Activated naive CD8-positive, alpha-beta T cell (primary cell): ENCODE measurements at regions not wholly inside any gene's neighbourhood (a gene's known extent, or its start where the extent isn't known, plus 50 kb on each side); places are given as distances from the start of the nearest gene placed in this dataset.

ENCODE experiments used
- H3K27ac Mint-ChIP-seq: one replicate; pipeline ENCODE4 v1.8.0; 2021; ENCODE audit warnings: mixed read lengths
- H3K27me3 Mint-ChIP-seq: one replicate; pipeline ENCODE4 v1.8.0; 2021; ENCODE audit warnings: mixed read lengths
- H3K36me3 Mint-ChIP-seq: one replicate; pipeline ENCODE4 v1.8.0; 2021; ENCODE audit warnings: mixed read lengths
- H3K4me1 Mint-ChIP-seq: one replicate; pipeline ENCODE4 v1.8.0; 2021; ENCODE audit warnings: low read depth, mixed read lengths
- H3K4me3 Mint-ChIP-seq: one replicate; pipeline ENCODE4 v1.8.0; 2021; ENCODE audit warnings: mild to moderate bottlenecking, mixed read lengths
- H3K9me3 Mint-ChIP-seq: one replicate; pipeline ENCODE4 v1.8.0; 2021; ENCODE audit warnings: low read depth, mixed read lengths

DNA sequence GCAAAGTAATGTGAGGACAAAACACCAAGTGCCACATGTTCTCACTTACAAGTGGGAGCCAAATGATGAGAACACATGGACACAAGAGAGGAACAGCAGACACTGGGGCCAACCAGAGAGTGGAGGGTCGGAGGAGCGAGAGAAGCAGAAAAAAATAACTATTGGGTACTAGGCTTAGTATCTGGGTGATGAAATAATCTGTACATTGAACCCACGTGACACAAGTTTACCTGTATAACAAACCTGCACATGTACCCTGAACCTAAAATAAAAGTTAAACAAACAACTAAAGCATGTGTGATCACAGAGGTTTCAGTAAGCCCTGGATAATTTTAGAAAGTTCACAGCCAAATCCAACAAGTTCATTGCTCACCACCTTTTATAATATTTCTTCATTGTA is 160.1 kb downstream of the TENT4A start:
- Mint-ChIP-seq H3K4me3 (no peak overlapping the region), H3K27me3 (peaks cover 1% of the 10 kb centered on the region), H3K9me3 (no peaks in the 10 kb centered on the region), H3K36me3 (no peaks in the 10 kb centered on the region), H3K4me1 (no peaks in the 10 kb centered on the region), H3K27ac (no peak overlapping the region)

DNA sequence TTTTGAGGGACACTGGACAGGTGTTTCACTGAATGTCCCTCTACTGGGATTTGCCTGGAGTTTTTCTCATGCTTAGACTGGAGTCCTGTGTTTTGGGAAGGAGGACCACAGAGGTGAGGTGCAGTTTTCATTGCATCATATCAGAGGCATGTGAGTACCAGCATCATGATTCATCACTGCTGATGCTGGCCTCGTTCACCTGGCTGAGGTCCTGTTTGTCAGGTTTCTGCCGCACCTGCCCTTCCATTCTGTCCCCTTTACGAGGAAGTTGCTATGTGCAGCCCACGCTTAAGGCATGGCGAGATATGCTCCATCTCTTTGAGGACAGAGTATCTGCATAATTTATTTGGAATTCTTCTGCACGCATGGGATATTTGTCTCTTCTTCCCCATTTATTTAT is 162.1 kb downstream of the TENT4A start:
- no peaks in the 10 kb centered on the region for H3K9me3 Mint-ChIP-seq
- H3K36me3 Mint-ChIP-seq: no peaks in the 10 kb centered on the region
- peaks cover 1% of the 10 kb centered on the region for H3K27me3 Mint-ChIP-seq
- no peaks in the 10 kb centered on the region for H3K4me1 Mint-ChIP-seq
- H3K4me3 Mint-ChIP-seq: no peak overlapping the region
- no peak overlapping the region for H3K27ac Mint-ChIP-seq

- Mint-ChIP-seq H3K4me1 (no peaks in the 10 kb centered on the region), H3K4me3 (no peak overlapping the region), H3K9me3 (no peaks in the 10 kb centered on the region), H3K36me3 (no peaks in the 10 kb centered on the region), H3K27ac (no peak overlapping the region), H3K27me3 (peaks cover 1% of the 10 kb centered on the region)
These were observed 165.0 kb downstream of the TENT4A start for GRCh38 chr5:6877986-6878828.

- Mint-ChIP-seq H3K9me3 (peaks cover 12% of the 10 kb centered on the region), H3K27me3 (no peaks in the 10 kb centered on the region), H3K4me1 (no peaks in the 10 kb centered on the region), H3K4me3 (no peak overlapping the region), H3K27ac (no peak overlapping the region), H3K36me3 (peaks cover 8% of the 10 kb centered on the region)
These were observed 172.3 kb downstream of the TENT4A start for GRCh38 chr5:6885581-6885980.

- Mint-ChIP-seq H3K27me3 (no peaks in the 10 kb centered on the region), H3K4me3 (no peak overlapping the region), H3K9me3 (peaks cover 12% of the 10 kb centered on the region), H3K27ac (no peak overlapping the region), H3K36me3 (peaks cover 8% of the 10 kb centered on the region), H3K4me1 (no peaks in the 10 kb centered on the region)
These were observed 173.6 kb downstream of the TENT4A start for GRCh38 chr5:6886866-6887265.

DNA sequence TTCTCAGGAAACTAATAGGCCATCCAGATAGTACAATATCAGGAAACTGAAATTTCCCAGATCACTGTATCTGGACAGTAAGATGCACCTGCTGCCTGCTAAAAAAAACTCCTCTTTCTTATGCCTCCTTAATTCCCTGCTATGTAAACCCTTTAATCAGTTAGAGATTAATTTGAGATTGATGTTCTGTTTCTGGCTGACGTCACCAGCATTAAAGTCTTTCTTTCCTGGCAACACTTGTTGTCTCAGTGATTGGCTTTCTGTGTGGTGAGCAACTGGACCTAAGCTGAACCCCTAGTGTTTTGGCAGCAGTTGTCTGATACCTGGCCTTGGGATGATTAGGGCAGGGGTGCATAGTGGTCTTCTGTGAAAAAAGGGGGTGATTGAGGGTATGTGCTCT is 175.8 kb downstream of the TENT4A start:
- no peaks in the 10 kb centered on the region for H3K4me1 Mint-ChIP-seq

DNA sequence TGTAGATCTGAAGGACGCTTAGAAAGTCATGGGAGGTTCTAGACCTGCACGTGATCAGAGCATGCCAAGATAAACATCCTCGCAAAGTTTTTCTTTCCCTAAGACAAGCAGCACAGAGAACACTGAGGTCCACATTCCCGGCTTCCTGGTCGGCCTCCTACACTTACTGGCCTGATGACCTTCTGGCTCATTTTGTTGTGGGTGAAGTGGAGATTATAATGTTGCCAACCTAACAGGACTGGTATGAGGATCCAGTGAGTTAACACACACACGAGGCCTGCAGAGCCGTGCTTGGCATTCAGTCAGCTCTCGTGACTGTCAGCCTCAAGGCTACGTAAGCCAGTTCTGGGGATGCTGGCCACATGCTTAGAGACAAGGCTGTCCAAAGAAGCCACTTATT is 186.0 kb downstream of the TENT4A start:
- Mint-ChIP-seq H3K27ac (no peak overlapping the region), H3K27me3 (peaks cover 2% of the 10 kb centered on the region), H3K4me3 (no peak overlapping the region), H3K9me3 (no peaks in the 10 kb centered on the region), H3K36me3 (no peaks in the 10 kb centered on the region), H3K4me1 (no peaks in the 10 kb centered on the region)

More for the DNA sequence above, 175.8 kb downstream of the TENT4A start:
- Mint-ChIP-seq H3K27ac (no peak overlapping the region), H3K9me3 (peaks cover 12% of the 10 kb centered on the region), H3K27me3 (peaks cover 1% of the 10 kb centered on the region), H3K4me3 (no peak overlapping the region), H3K36me3 (peaks cover 8% of the 10 kb centered on the region)

DNA sequence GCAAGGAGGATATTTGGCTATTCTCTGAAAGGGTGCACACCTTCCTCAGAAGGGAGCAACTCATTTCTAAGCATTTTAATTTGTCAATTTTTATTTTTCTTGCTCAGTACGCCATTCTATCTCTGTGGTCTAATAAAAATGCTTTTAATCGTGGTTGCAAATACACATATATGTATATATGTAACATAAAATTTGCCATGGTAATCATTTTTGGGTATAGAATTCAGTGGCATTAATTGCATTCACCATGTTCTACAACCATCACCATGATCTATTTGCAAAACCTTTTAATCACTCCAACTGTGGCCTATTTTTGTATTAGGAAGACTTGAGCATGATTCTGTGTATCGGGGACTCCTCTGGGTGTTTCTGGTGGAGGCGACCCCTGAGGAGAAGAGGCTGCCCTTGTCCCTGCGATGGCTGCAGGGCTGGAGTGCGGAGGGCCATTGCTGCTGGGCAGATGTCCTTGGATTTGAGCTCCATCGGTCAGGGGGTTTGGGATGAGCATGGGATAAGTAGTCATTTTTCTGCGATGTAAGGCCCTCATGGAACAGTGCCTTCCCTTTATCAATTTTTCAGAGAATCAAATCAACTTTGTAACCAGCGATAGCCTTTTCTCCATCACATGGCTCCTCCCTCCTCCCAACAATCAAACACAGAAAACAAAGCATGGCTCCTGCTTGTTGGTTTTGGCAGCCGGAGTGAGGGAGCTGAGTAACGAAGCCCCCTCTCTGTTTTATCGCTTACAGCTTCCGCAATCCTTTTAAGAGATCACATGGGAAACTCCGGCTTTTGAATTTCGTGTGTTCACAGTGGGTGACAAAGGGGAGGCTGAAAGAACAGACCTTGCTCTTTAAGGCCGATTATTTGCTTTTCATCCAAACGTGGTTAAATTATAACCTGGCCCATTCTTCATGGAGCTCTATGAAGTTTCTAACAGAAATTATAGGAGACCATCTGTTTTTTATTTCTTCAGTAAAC is 187.3 kb downstream of the TENT4A start:
- no peak overlapping the region for H3K27ac Mint-ChIP-seq
- H3K9me3 Mint-ChIP-seq: no peaks in the 10 kb centered on the region
- H3K4me3 Mint-ChIP-seq: no peak overlapping the region
- H3K36me3 Mint-ChIP-seq: no peaks in the 10 kb centered on the region
- peaks cover 2% of the 10 kb centered on the region for H3K27me3 Mint-ChIP-seq
- no peaks in the 10 kb centered on the region for H3K4me1 Mint-ChIP-seq

DNA sequence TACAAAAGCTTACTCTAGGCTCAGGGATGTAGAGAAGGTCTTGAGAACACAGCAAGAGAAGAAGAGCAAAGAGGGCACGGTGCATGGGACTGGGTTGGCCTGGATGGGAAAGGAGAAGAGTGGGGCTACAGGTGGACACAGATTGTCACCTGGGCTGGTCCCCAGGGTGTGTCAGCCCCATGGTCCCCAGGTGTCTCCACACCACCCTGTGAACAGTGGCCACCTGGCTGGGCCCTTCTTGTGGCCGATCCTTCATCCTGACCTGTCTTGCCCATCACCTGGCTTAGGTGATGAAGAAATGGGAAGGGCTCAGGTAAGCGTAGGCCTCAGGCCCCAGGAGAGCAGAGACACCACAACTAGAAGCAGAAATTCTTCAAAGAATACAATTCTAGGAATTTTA is 188.9 kb downstream of the TENT4A start:
- Mint-ChIP-seq H3K4me1 (no peaks in the 10 kb centered on the region), H3K27me3 (peaks cover 2% of the 10 kb centered on the region), H3K9me3 (no peaks in the 10 kb centered on the region), H3K27ac (no peak overlapping the region), H3K36me3 (no peaks in the 10 kb centered on the region), H3K4me3 (no peak overlapping the region)

- Mint-ChIP-seq H3K27me3 (peaks cover 2% of the 10 kb centered on the region), H3K36me3 (no peaks in the 10 kb centered on the region), H3K4me3 (no peak overlapping the region), H3K9me3 (no peaks in the 10 kb centered on the region), H3K4me1 (no peaks in the 10 kb centered on the region), H3K27ac (no peak overlapping the region)
These were observed 189.4 kb downstream of the TENT4A start for GRCh38 chr5:6902597-6902996.

DNA sequence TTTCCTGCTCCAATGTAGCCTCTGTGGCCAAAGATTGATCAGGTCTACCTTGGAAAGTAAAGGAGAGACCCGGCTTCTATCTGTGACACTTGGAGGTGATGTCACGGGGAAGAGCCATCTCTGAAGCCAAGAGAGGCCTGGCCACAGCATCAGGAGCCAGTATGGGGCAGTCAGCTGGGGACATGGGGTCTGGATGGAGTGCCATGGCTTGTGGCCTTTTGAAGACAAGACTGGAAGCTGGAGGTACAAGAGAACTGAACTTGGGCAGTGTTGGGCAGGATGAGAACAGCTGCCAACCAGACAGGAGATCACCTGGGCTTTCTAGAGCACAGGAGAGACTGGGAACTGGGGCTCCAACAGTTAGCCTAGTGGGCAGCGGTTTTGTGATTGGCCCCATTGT is 190.7 kb downstream of the TENT4A start:
- no peak overlapping the region for H3K4me3 Mint-ChIP-seq
- no peaks in the 10 kb centered on the region for H3K36me3 Mint-ChIP-seq
- no peaks in the 10 kb centered on the region for H3K9me3 Mint-ChIP-seq
- no peak overlapping the region for H3K27ac Mint-ChIP-seq
- H3K27me3 Mint-ChIP-seq: no peaks in the 10 kb centered on the region
- H3K4me1 Mint-ChIP-seq: no peaks in the 10 kb centered on the region

DNA sequence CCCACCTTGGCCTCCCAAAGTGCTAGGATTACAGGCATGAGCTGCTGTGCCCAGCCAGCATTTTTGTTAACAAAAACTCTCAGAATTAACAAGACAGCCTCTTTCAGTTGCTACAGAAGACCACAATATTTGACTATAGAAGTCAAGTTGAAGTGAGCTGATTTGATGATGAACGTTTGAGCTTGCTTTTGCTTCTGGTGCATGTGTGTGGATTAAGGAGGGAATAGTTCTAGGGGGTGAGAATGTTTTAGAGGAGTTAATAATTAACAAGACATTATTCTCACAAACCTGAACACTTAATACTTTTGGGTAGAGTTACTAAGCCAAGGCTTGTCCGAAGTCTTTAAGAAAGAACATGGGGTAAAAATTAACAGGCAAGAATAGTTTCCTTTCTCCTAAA is 191.6 kb downstream of the TENT4A start:
- H3K9me3 Mint-ChIP-seq: no peaks in the 10 kb centered on the region
- no peaks in the 10 kb centered on the region for H3K36me3 Mint-ChIP-seq
- peaks cover 2% of the 10 kb centered on the region for H3K27me3 Mint-ChIP-seq
- no peak overlapping the region for H3K4me3 Mint-ChIP-seq
- H3K4me1 Mint-ChIP-seq: no peaks in the 10 kb centered on the region
- H3K27ac Mint-ChIP-seq: no peak overlapping the region

- no peak overlapping the region for H3K4me3 Mint-ChIP-seq
- H3K27me3 Mint-ChIP-seq: peaks cover 2% of the 10 kb centered on the region
- H3K27ac Mint-ChIP-seq: no peak overlapping the region
- no peaks in the 10 kb centered on the region for H3K36me3 Mint-ChIP-seq
- H3K4me1 Mint-ChIP-seq: no peaks in the 10 kb centered on the region
- H3K9me3 Mint-ChIP-seq: no peaks in the 10 kb centered on the region
These were observed 192.2 kb downstream of the TENT4A start for GRCh38 chr5:6905423-6905822.

- no peak overlapping the region for H3K27ac Mint-ChIP-seq
- H3K36me3 Mint-ChIP-seq: no peaks in the 10 kb centered on the region
- no peak overlapping the region for H3K4me3 Mint-ChIP-seq
These were observed 192.7 kb downstream of the TENT4A start for GRCh38 chr5:6905883-6906282.

DNA sequence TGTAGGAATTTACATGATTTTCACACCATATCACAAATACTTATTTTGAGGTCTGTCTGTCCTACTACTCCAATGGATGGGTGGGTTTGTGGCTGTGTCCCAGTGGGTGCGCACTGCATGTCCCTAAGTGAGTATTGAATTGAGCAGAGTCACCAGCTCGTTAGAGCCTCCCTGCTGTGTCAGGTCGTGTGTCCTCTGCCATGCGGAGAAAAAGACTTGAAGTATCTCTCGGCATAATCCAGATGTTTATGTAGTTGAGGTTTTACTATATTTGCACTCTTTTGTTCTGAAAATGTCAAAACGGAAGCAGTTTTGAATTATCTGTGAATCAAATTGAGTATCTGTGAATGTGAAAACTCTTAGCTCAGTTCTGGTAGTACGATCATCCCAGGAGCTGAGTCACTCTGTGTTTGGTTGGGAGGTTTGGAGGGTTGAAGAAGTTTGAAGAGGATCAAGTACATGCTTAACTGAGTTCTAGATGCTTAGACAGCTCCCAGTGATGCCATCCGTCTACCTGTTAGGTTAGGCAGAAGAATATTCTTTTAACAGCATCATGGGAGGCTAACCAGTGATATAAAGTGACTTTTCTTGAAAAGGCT is 194.2 kb downstream of the TENT4A start:
- Mint-ChIP-seq H3K9me3 (no peaks in the 10 kb centered on the region), H3K4me1 (no peaks in the 10 kb centered on the region), H3K36me3 (no peaks in the 10 kb centered on the region), H3K27ac (no peak overlapping the region), H3K27me3 (peaks cover 2% of the 10 kb centered on the region), H3K4me3 (no peak overlapping the region)

More at GRCh38 chr5:6905883-6906282, 192.7 kb downstream of the TENT4A start:
- Mint-ChIP-seq H3K9me3 (no peaks in the 10 kb centered on the region), H3K4me1 (no peaks in the 10 kb centered on the region), H3K27me3 (peaks cover 2% of the 10 kb centered on the region)
